Epithelial cell of proximal tubule (primary cell): ENCODE measurements at regions not wholly inside any gene's neighbourhood (a gene's known extent, or its start where the extent isn't known, plus 50 kb on each side); places are given as distances from the start of the nearest gene placed in this dataset.

Experiments
- DNase-seq: peaks from one replicate; pipeline ENCODE4 v3.0.0-alpha.2; 2011; ENCODE audit warnings: low read depth
- H3K4me3 ChIP-seq: 2 replicates; pipeline ENCODE4 v1.5.1; 2011; ENCODE audit warnings: low read depth, mild to moderate bottlenecking, low read length
- CTCF ChIP-seq: conservative IDR thresholded peaks from 2 replicates; pipeline ENCODE4 v1.5.1; 2012; ENCODE audit warnings: low read depth, mild to moderate bottlenecking, low read length

DNA sequence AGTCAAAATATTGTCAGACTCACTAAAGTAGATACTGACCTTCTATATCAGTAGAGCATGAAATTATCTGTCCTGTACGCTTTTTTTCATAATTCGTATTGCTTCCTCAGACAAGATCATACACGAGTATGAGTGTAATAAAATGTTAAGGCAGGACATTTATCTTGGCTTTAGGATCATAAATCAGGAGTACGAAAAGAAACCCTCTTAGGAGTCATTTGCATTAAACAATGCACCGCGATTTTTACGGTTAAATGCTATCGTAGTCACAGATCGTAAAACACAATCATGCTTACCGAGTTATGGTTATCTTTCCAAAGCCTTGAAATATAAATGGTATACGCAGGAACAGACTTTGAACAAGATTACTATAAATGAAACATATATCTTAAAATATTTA lies 510.3 kb upstream of the ROBO1 start:
- no peak overlapping the region for H3K4me3 ChIP-seq
- TF ChIP-seq CTCF: no peak
- DNase-seq: no peak

DNA sequence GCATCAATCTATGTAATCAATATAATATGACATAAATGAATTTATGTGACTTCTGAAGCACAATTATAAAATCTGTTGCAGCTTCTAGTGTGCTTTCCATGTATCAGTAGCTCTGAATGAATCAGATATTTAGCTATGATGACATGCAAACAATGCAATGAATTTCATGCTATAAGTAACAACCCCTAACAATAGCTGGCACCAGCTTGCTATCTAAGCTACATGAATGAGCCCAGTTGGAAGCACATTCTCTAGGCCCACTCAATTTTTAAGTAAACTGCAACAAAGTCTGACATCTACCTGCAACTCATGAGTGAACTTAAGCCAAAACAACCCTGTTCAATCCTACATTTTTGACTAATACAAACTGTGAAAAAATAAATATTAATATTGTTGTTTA lies 507.3 kb upstream of the ROBO1 start:
- TF ChIP-seq CTCF: no peak
- no peak for DNase-seq

DNA sequence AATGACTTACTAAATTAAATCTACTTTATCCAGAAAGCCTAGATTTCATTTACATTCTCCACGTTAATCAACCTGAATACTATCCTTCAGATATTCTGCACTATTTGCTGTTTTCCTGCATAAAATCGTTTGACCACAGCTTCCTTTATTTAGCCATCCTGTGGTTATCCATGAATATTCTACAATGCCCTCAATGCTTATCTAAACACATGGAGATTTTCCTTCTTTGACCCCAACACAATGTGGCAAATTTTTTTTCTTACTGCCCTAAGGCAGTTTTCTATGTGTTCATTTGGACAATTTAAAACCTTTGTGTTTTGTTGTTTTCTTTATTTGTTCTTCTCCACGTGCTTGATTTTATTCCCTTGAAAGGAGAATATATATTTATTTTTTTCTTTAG lies 495.5 kb upstream of the ROBO1 start:
- no peak for TF ChIP-seq CTCF
- no peak overlapping the region for H3K4me3 ChIP-seq
- DNase-seq: no peak

More for the DNA sequence above, 507.3 kb upstream of the ROBO1 start:
- no peak overlapping the region for H3K4me3 ChIP-seq

- H3K4me3 ChIP-seq: no peak overlapping the region
- TF ChIP-seq CTCF: no peak
- DNase-seq: no peak
These were observed 493.3 kb upstream of the ROBO1 start for GRCh38 chr3:80261082-80261481.

DNA sequence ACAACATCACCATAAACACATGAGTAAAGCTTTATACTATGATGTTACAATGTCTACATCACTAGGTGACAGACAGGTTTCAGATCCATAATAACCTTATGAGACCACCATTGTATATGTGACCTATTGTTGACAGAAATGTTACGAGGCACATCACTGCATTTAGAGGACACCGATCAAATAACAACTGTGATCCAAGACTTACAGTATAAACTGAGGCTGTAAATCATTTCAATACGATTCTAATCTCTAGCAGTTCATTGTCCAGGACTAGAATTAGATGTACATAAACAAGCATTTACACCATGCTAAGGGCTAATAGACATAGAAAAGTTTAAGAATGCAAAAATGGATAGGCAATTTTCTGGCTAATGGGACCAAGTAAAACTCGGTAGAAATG lies 491.9 kb upstream of the ROBO1 start:
- TF ChIP-seq CTCF: no peak
- no peak overlapping the region for H3K4me3 ChIP-seq
- no peak for DNase-seq

DNA sequence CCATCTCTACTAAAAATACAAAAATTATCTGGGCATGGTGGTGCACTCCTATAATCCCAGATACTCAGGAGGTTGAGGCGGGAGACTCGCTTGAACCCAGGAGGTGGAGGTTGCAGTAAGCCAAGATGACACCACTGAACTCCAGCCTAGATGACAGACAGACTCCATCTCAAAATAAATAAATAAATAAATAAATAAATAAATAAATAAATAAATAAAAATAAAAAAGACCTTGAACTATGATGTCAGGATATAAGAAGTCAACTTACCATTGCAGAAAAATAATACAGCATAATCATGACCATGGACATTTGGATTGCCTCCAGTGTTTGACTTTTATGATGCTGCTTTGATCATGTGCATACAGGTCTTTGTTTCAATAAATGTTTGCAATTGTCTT lies 484.3 kb upstream of the ROBO1 start:
- no peak for TF ChIP-seq CTCF

DNA sequence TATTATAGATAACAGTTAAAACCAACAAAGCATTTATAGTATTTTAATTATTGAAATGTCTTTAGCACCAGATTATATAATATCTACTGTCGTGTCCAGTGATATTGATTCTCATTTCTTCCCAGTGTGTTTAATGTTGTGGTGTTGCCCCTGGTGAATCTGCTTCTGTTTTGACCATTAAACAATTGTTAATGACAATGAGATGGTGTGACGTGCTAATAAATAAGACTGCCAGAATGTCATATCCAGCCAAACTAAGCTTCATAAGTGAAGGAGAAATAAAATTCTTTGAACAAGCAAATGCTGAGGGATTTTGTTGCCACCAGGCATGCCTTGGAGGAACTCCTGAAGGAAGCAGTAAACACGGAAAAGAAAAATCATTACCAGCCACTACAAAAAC lies 480.0 kb upstream of the ROBO1 start:
- TF ChIP-seq CTCF: no peak
- no peak for DNase-seq
- H3K4me3 ChIP-seq: no peak overlapping the region

More for the DNA sequence above, 484.3 kb upstream of the ROBO1 start:
- no peak for DNase-seq
- no peak overlapping the region for H3K4me3 ChIP-seq
